Hepatocyte (in vitro differentiated cells): ENCODE measurements at regions not wholly inside any gene's neighbourhood (a gene's known extent, or its start where the extent isn't known, plus 50 kb on each side); places are given as distances from the start of the nearest gene placed in this dataset.

Experiments
- DNase-seq: peaks from one replicate; pipeline ENCODE4 v3.0.0-alpha.2; 2016; ENCODE audit warnings: low spot score
- H2AFZ ChIP-seq: fragments of 200-600 bp; sonication (generic); 2 replicates; pipeline ENCODE4 v1.6.0; 2016; ENCODE audit warnings: antibody characterized with exemption, mild to moderate bottlenecking
- H3K27ac ChIP-seq: fragments of 200-600 bp; sonication (generic); 2 replicates; pipeline ENCODE4 v1.5.1; 2016; ENCODE audit warnings: mild to moderate bottlenecking
- H3K27me3 ChIP-seq: fragments of 200-600 bp; sonication (generic); 2 replicates; pipeline ENCODE4 v1.6.1; 2016
- H3K36me3 ChIP-seq: fragments of 200-600 bp; sonication (generic); replicated peaks from 2 replicates; pipeline ENCODE4 v1.5.1; 2016; ENCODE audit warnings: low read depth; ENCODE audit not compliant: insufficient read depth
- H3K4me1 ChIP-seq: fragments of 200-600 bp; sonication (generic); 2 replicates; pipeline ENCODE4 v1.5.1; 2016; ENCODE audit warnings: mild to moderate bottlenecking, moderate library complexity; ENCODE audit not compliant: insufficient read depth
- H3K4me2 ChIP-seq: fragments of 200-600 bp; sonication (generic); 2 replicates; pipeline ENCODE4 v1.6.0; 2016
- H3K4me3 ChIP-seq: fragments of 200-600 bp; sonication (generic); 2 replicates; pipeline ENCODE4 v1.5.1; 2016; ENCODE audit warnings: mild to moderate bottlenecking
- H3K79me2 ChIP-seq: fragments of 200-600 bp; sonication (generic); 2 replicates; pipeline ENCODE4 v1.6.0; 2017; ENCODE audit warnings: mild to moderate bottlenecking
- H3K9me2 ChIP-seq: fragments of 200-600 bp; sonication (generic); replicated peaks from 2 replicates; pipeline ENCODE4 v1.6.0; 2017; ENCODE audit warnings: mild to moderate bottlenecking; ENCODE audit not compliant: insufficient read depth
- H3K9me3 ChIP-seq: fragments of 200-600 bp; sonication (generic); 2 replicates; pipeline ENCODE4 v1.5.1; 2016; ENCODE audit warnings: low read depth, mild to moderate bottlenecking
- H4K20me1 ChIP-seq: fragments of 200-600 bp; sonication (generic); 2 replicates; pipeline ENCODE4 v1.6.0; 2016; ENCODE audit warnings: mild to moderate bottlenecking; ENCODE audit not compliant: insufficient read depth, poor library complexity, severe bottlenecking
- CTCF ChIP-seq: fragments of 200-600 bp; sonication (generic); IDR thresholded peaks from 2 replicates; pipeline ENCODE4 v1.5.1; 2016; ENCODE audit warnings: antibody characterized with exemption, mild to moderate bottlenecking; ENCODE audit not compliant: poor library complexity
- EZH2 ChIP-seq: fragments of 200-600 bp; sonication (generic); IDR thresholded peaks from 2 replicates; pipeline ENCODE4 v1.6.1; 2016; ENCODE audit warnings: antibody characterized with exemption, mild to moderate bottlenecking, borderline replicate concordance
- EZH2phosphoT487 ChIP-seq: fragments of 200-600 bp; sonication (generic); IDR thresholded peaks from one replicate; pipeline ENCODE4 v1.6.1; 2018; ENCODE audit warnings: antibody characterized with exemption, mild to moderate bottlenecking, low read depth, moderate library complexity; ENCODE audit not compliant: unreplicated experiment, severe bottlenecking
- WGBS: methylation state at CpG from one replicate; pipeline ENCODE4 v1.1.6; 2016; ENCODE audit warnings: low lambda C conversion rate; ENCODE audit errors: missing lambda C conversion rate; 5-methylcytosine and 5-hydroxymethylcytosine counted together

GRCh38 chr21:20800106-20800505 is 198.1 kb upstream of the NCAM2 start:
- no peaks in the 10 kb centered on the region for H3K79me2 ChIP-seq
- H3K4me2 ChIP-seq = no peak overlapping the region
- H3K27me3 ChIP-seq = no peaks in the 10 kb centered on the region
- H3K27ac ChIP-seq = no peak overlapping the region
- no peaks in the 10 kb centered on the region for H3K9me3 ChIP-seq
- 73% methylated on average over 3 of the region's 3 CpGs for WGBS
- no peaks in the 10 kb centered on the region for H3K36me3 ChIP-seq
- no peak overlapping the region for H2AFZ ChIP-seq
- H3K9me2 ChIP-seq = no peaks in the 10 kb centered on the region
- no peak overlapping the region for H3K4me3 ChIP-seq
- no peaks in the 10 kb centered on the region for H4K20me1 ChIP-seq
- TF ChIP-seq CTCF (no peak), EZH2 (no peak), EZH2phosphoT487 (no peak)
- H3K4me1 ChIP-seq = no peaks in the 10 kb centered on the region
- DNase-seq = no peak

GRCh38 chr21:20802201-20802600 is 196.0 kb upstream of the NCAM2 start:
- H3K4me3 ChIP-seq = no peak overlapping the region
- H2AFZ ChIP-seq = no peak overlapping the region
- WGBS = 88% methylated on average over 4 of the region's 4 CpGs
- H3K79me2 ChIP-seq = no peaks in the 10 kb centered on the region
- H3K4me2 ChIP-seq = no peak overlapping the region
- no peaks in the 10 kb centered on the region for H3K36me3 ChIP-seq
- H4K20me1 ChIP-seq = no peaks in the 10 kb centered on the region
- no peaks in the 10 kb centered on the region for H3K9me2 ChIP-seq
- no peak for TF ChIP-seq EZH2
- TF ChIP-seq EZH2phosphoT487 = no peak
- no peak for TF ChIP-seq CTCF
- H3K27me3 ChIP-seq = no peaks in the 10 kb centered on the region
- H3K4me1 ChIP-seq = no peaks in the 10 kb centered on the region
- DNase-seq = no peak
- H3K9me3 ChIP-seq = no peaks in the 10 kb centered on the region
- no peak overlapping the region for H3K27ac ChIP-seq

- 83% methylated on average over 8 of the region's 8 CpGs for WGBS
- no peak for DNase-seq
- no peak overlapping the region for H2AFZ ChIP-seq
Observed at GRCh38 chr21:20802631-20803260, 195.5 kb upstream of the NCAM2 start.

More at GRCh38 chr21:20802631-20803260, 195.5 kb upstream of the NCAM2 start:
- Histone ChIP-seq H3K79me2 (no peaks in the 10 kb centered on the region), H4K20me1 (no peaks in the 10 kb centered on the region), H3K4me3 (no peak overlapping the region), H3K9me2 (no peaks in the 10 kb centered on the region), H3K36me3 (no peaks in the 10 kb centered on the region), H3K27me3 (no peaks in the 10 kb centered on the region), H3K4me1 (no peaks in the 10 kb centered on the region), H3K4me2 (no peak overlapping the region), H3K27ac (no peak overlapping the region), H3K9me3 (no peaks in the 10 kb centered on the region)
- no peak for TF ChIP-seq EZH2
- no peak for TF ChIP-seq CTCF
- TF ChIP-seq EZH2phosphoT487 = no peak
